ENCODE measurements at regions not wholly inside any gene's neighbourhood (a gene's known extent, or its start where the extent isn't known, plus 50 kb on each side); places are given as distances from the start of the nearest gene placed in this dataset.

GRCh38 chr18:52242711-52243110 is 97.3 kb upstream of the DCC start:
- TF ChIP-seq CTCF (IDR thresholded peaks at IDR 0.05) (no peak), POLR2AphosphoS5 (IDR thresholded peaks at IDR 0.05) (no peak)

Data from stomach (tissue), 4 donors.